Activated naive CD4-positive, alpha-beta T cell treated with anti-CD3 and anti-CD28 coated beads, Interleukin-2, amount 50 U/mL, for 16 hours (primary cell): ENCODE measurements at regions not wholly inside any gene's neighbourhood (a gene's known extent, or its start where the extent isn't known, plus 50 kb on each side); places are given as distances from the start of the nearest gene placed in this dataset.
"Not testable (repeated sequence)": the region's sequence is repeated elsewhere in the genome, so short reads cannot be mapped to it uniquely, and the experiment has no call there.

Experiments
- DNase-seq: peaks from one replicate; pipeline ENCODE4 v3.0.0-alpha.2; 2020

GRCh38 chrX:71822314-71822713 lies 59.2 kb downstream of the CXorf49B start:
- DNase-seq, result not testable (repeated sequence)

- no peak for DNase-seq
These were observed 60.4 kb downstream of the CXorf49B start for GRCh38 chrX:71823391-71824057.

- no peak for DNase-seq
These were observed 64.9 kb downstream of the CXorf49B start for GRCh38 chrX:71828086-71828485.

GRCh38 chrX:71838092-71838491 lies 72.6 kb upstream of the NHSL2 start:
- DNase-seq, result not testable (repeated sequence)

- no peak for DNase-seq
These were observed 64.2 kb upstream of the NHSL2 start for GRCh38 chrX:71846429-71846828.

- DNase-seq, result no peak
These were observed 58.5 kb upstream of the NHSL2 start for GRCh38 chrX:71852182-71852581.

DNA sequence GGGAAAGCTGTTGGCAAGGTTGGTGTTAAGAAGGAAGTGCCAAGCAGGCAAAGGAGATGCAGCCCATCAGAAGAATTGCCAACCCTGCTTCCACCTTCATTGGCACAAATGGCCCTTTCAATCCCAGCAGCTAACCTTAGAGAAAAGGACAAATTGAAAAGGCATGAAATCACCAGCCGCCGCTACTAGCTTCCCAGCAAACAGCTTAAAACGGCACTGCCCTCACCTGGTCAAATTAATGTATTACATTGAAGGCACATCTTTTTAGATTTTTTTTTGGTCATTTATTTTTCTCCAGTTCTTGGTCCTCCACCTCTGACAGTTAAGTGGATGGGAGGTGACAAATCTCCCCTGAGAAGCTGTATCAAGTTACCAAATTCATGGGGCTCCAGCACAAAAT lies 51.0 kb upstream of the NHSL2 start:
- peak; percentile 19 for DNase-seq
